Activated B cell treated with CpG ODN at 0.5 μM for 24 hours (primary cell): ENCODE measurements at regions not wholly inside any gene's neighbourhood (a gene's known extent, or its start where the extent isn't known, plus 50 kb on each side); places are given as distances from the start of the nearest gene placed in this dataset.

Experiments used
- ATAC-seq: fragments of 200-7000 bp; cut with Tn5 transposase; one replicate; pipeline ENCODE4 v1.10.0; 2021; ENCODE audit warnings: low read depth, mild to moderate bottlenecking, moderate library complexity
- CTCF ChIA-PET: fragments of 350-600 bp; sonication (Branson Sonifier 250); formaldehyde crosslinking; loops from one replicate; lab custom pipeline; 2021; ENCODE audit warnings: antibody characterized with exemption; lab: Charles Lee
- POLR2A ChIA-PET: fragments of 350-600 bp; sonication (Branson Sonifier 250); formaldehyde crosslinking; loops from one replicate; lab custom pipeline; 2021; ENCODE audit warnings: antibody characterized with exemption; lab: Charles Lee
- DNase-seq: peaks from one replicate; pipeline ENCODE4 v3.0.0; 2022
- H3K27ac Mint-ChIP-seq: one replicate; pipeline ENCODE4 v1.8.0; 2020; ENCODE audit warnings: mixed read lengths
- H3K27me3 Mint-ChIP-seq: one replicate; pipeline ENCODE4 v1.8.0; 2021; ENCODE audit warnings: mixed read lengths
- H3K36me3 Mint-ChIP-seq: one replicate; pipeline ENCODE4 v1.8.0; 2021; ENCODE audit warnings: low read depth, mixed read lengths
- H3K4me1 Mint-ChIP-seq: one replicate; pipeline ENCODE4 v1.8.0; 2021; ENCODE audit warnings: mixed read lengths
- H3K4me3 Mint-ChIP-seq: one replicate; pipeline ENCODE4 v1.8.0; 2020; ENCODE audit warnings: mild to moderate bottlenecking, mixed read lengths
- H3K9me3 Mint-ChIP-seq: one replicate; pipeline ENCODE4 v1.8.0; 2020; ENCODE audit warnings: mixed read lengths
- CTCF ChIP-seq: fragments of 200-600 bp; IDR thresholded peaks from one replicate; pipeline ENCODE4 v1.8.0; 2022; ENCODE audit warnings: antibody characterized with exemption, mild to moderate bottlenecking
- intact Hi-C: fragments of 100-400 bp; cut with micrococcal nuclease; formaldehyde crosslinking; loops from one replicate; pipeline ENCODE4 v1.15.1; 2024

GRCh38 chr20:12159261-12159660, 241.6 kb downstream of the BTBD3 start:
- ChIA-PET CTCF (no interaction called here), POLR2A (no interaction called here)
- no peak overlapping the region for H3K4me3 Mint-ChIP-seq
- no peak for TF ChIP-seq CTCF
- ATAC-seq, result no peak
- intact Hi-C loops, result no loop called here
- H3K4me1 Mint-ChIP-seq, result no peaks in the 10 kb centered on the region
- DNase-seq, result no peak
- no peaks in the 10 kb centered on the region for H3K36me3 Mint-ChIP-seq
- no peaks in the 10 kb centered on the region for H3K27me3 Mint-ChIP-seq
- no peak overlapping the region for H3K27ac Mint-ChIP-seq
- peaks cover 5% of the 10 kb centered on the region for H3K9me3 Mint-ChIP-seq

- DNase-seq (no peak), ATAC-seq (no peak)
- ChIA-PET CTCF (no interaction called here), POLR2A (no interaction called here)
- no peaks in the 10 kb centered on the region for H3K36me3 Mint-ChIP-seq
- no peaks in the 10 kb centered on the region for H3K27me3 Mint-ChIP-seq
- no peak overlapping the region for H3K4me3 Mint-ChIP-seq
- H3K27ac Mint-ChIP-seq, result no peak overlapping the region
- H3K9me3 Mint-ChIP-seq, result no peaks in the 10 kb centered on the region
- no peak for TF ChIP-seq CTCF
- H3K4me1 Mint-ChIP-seq, result no peaks in the 10 kb centered on the region
- intact Hi-C loops, result no loop called here
These were observed 244.0 kb downstream of the BTBD3 start for GRCh38 chr20:12161734-12162133.

- no peak for TF ChIP-seq CTCF
- Mint-ChIP-seq H3K27me3 (no peaks in the 10 kb centered on the region), H3K36me3 (no peaks in the 10 kb centered on the region), H3K4me1 (no peaks in the 10 kb centered on the region), H3K27ac (no peak overlapping the region), H3K4me3 (no peak overlapping the region), H3K9me3 (peaks cover 13% of the 10 kb centered on the region)
- ChIA-PET CTCF (no interaction called here), POLR2A (no interaction called here)
- intact Hi-C loops, result no loop called here
- no peak for DNase-seq
- no peak for ATAC-seq
These were observed 248.5 kb downstream of the BTBD3 start for GRCh38 chr20:12166053-12166717.

- H3K4me1 Mint-ChIP-seq, result no peaks in the 10 kb centered on the region
- no peaks in the 10 kb centered on the region for H3K36me3 Mint-ChIP-seq
- no peak overlapping the region for H3K4me3 Mint-ChIP-seq
- ChIA-PET CTCF (no interaction called here), POLR2A (no interaction called here)
- H3K9me3 Mint-ChIP-seq, result peaks cover 13% of the 10 kb centered on the region
- intact Hi-C loops, result no loop called here
- no peak for ATAC-seq
- no peaks in the 10 kb centered on the region for H3K27me3 Mint-ChIP-seq
- no peak for TF ChIP-seq CTCF
- H3K27ac Mint-ChIP-seq, result no peak overlapping the region
- DNase-seq, result no peak
These were observed 252.7 kb downstream of the BTBD3 start for GRCh38 chr20:12170406-12170805.

GRCh38 chr20:12171923-12172524, 254.3 kb downstream of the BTBD3 start:
- Mint-ChIP-seq H3K9me3 (peaks cover 13% of the 10 kb centered on the region), H3K27ac (no peak overlapping the region), H3K4me3 (no peak overlapping the region), H3K4me1 (no peaks in the 10 kb centered on the region), H3K27me3 (no peaks in the 10 kb centered on the region), H3K36me3 (no peaks in the 10 kb centered on the region)
- DNase-seq, result no peak
- no peak for TF ChIP-seq CTCF
- ATAC-seq, result no peak
- ChIA-PET POLR2A (no interaction called here), CTCF (no interaction called here)
- intact Hi-C loops, result no loop called here
